ENCODE measurements at regions not wholly inside any gene's neighbourhood (a gene's known extent, or its start where the extent isn't known, plus 50 kb on each side); places are given as distances from the start of the nearest gene placed in this dataset.

DNA sequence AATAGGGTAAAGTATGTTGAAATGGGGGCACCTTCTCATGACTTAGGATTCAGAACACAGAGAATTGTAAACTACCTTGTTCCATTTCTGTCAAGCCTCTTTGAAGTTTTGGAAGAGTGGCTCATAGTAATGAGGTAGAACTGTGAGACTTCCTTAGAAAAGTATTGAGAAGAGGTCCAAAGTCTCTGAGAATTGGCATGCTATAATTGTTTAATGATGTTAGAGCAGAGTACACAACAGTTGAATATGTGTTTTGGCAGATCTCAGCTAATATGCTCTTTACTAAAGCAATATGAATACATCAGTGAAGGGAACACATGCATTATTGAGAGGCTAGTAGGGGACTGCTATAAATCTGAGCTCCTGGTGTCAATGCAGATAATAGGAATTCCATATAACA lies 579.4 kb upstream of the RIOK2 start:
- no peaks in the 10 kb centered on the region for H3K27me3 ChIP-seq (ENCODE audit: control insufficient read depth in 1 of 2, insufficient read depth in 2 of 2, low read length in 2 of 2)
- no peak overlapping the region for H3K4me3 ChIP-seq (ENCODE audit: low read depth in 1 of 2, low read length in 2 of 2)
- H3K4me1 ChIP-seq (ENCODE audit: control insufficient read depth in 1 of 2, insufficient read depth in 2 of 2, low read length in 2 of 2) = peaks cover 0 to 11% of the 10 kb centered on the region in 2 donors
- no peak overlapping the region for H3K9ac ChIP-seq (ENCODE audit: low read depth in 1 of 2, low read length in 2 of 2)
- H3K36me3 ChIP-seq (ENCODE audit: control insufficient read depth in 1 of 2, insufficient read depth in 2 of 2, low read length in 2 of 2) = no peaks in the 10 kb centered on the region
- no peaks in the 10 kb centered on the region for H3K9me3 ChIP-seq (ENCODE audit: control insufficient read depth in 1 of 2, low read length in 2 of 2)
- H3K27ac ChIP-seq (ENCODE audit: low read depth, low read length) = no peak overlapping the region

GRCh38 chr5:97764700-97765099 lies 581.7 kb upstream of the RIOK2 start:
- Histone ChIP-seq H3K36me3 (ENCODE audit: control insufficient read depth in 1 of 2, insufficient read depth in 2 of 2, low read length in 2 of 2) (no peaks in the 10 kb centered on the region), H3K27me3 (ENCODE audit: control insufficient read depth in 1 of 2, insufficient read depth in 2 of 2, low read length in 2 of 2) (no peaks in the 10 kb centered on the region), H3K4me3 (ENCODE audit: low read depth in 1 of 2, low read length in 2 of 2) (no peak overlapping the region), H3K9me3 (ENCODE audit: control insufficient read depth in 1 of 2, low read length in 2 of 2) (no peaks in the 10 kb centered on the region), H3K9ac (ENCODE audit: low read depth in 1 of 2, low read length in 2 of 2) (no peak overlapping the region), H3K4me1 (ENCODE audit: control insufficient read depth in 1 of 2, insufficient read depth in 2 of 2, low read length in 2 of 2) (peaks cover 0 to 11% of the 10 kb centered on the region in 2 donors), H3K27ac (ENCODE audit: low read depth, low read length) (no peak overlapping the region)

- H3K9ac ChIP-seq (ENCODE audit: low read depth in 1 of 2, low read length in 2 of 2) = no peak overlapping the region
- H3K9me3 ChIP-seq (ENCODE audit: control insufficient read depth in 1 of 2, low read length in 2 of 2) = peaks cover 0 to 6% of the 10 kb centered on the region in 2 donors
- no peaks in the 10 kb centered on the region for H3K4me1 ChIP-seq (ENCODE audit: control insufficient read depth in 1 of 2, insufficient read depth in 2 of 2, low read length in 2 of 2)
- H3K4me3 ChIP-seq (ENCODE audit: low read depth in 1 of 2, low read length in 2 of 2) = no peak overlapping the region
- H3K36me3 ChIP-seq (ENCODE audit: control insufficient read depth in 1 of 2, insufficient read depth in 2 of 2, low read length in 2 of 2) = no peaks in the 10 kb centered on the region
- no peaks in the 10 kb centered on the region for H3K27me3 ChIP-seq (ENCODE audit: control insufficient read depth in 1 of 2, insufficient read depth in 2 of 2, low read length in 2 of 2)
- no peak overlapping the region for H3K27ac ChIP-seq (ENCODE audit: low read depth, low read length)
These were observed 595.4 kb upstream of the RIOK2 start for GRCh38 chr5:97778451-97778850.

GRCh38 chr5:97788369-97788768 lies 605.3 kb upstream of the RIOK2 start:
- H3K4me1 ChIP-seq (ENCODE audit: control insufficient read depth in 1 of 2, insufficient read depth in 2 of 2, low read length in 2 of 2) = no peaks in the 10 kb centered on the region
- no peak overlapping the region for H3K9ac ChIP-seq (ENCODE audit: low read depth in 1 of 2, low read length in 2 of 2)
- no peaks in the 10 kb centered on the region for H3K27me3 ChIP-seq (ENCODE audit: control insufficient read depth in 1 of 2, insufficient read depth in 2 of 2, low read length in 2 of 2)
- no peaks in the 10 kb centered on the region for H3K36me3 ChIP-seq (ENCODE audit: control insufficient read depth in 1 of 2, insufficient read depth in 2 of 2, low read length in 2 of 2)
- H3K27ac ChIP-seq (ENCODE audit: low read depth, low read length) = no peak overlapping the region
- no peaks in the 10 kb centered on the region for H3K9me3 ChIP-seq (ENCODE audit: control insufficient read depth in 1 of 2, low read length in 2 of 2)
- H3K4me3 ChIP-seq (ENCODE audit: low read depth in 1 of 2, low read length in 2 of 2) = no peak overlapping the region

GRCh38 chr5:97797994-97798451 lies 615.0 kb upstream of the RIOK2 start:
- H3K4me3 ChIP-seq (ENCODE audit: low read depth in 1 of 2, low read length in 2 of 2) = no peak overlapping the region
- H3K27me3 ChIP-seq (ENCODE audit: control insufficient read depth in 1 of 2, insufficient read depth in 2 of 2, low read length in 2 of 2) = no peaks in the 10 kb centered on the region
- no peak overlapping the region for H3K27ac ChIP-seq (ENCODE audit: low read depth, low read length)
- H3K4me1 ChIP-seq (ENCODE audit: control insufficient read depth in 1 of 2, insufficient read depth in 2 of 2, low read length in 2 of 2) = no peaks in the 10 kb centered on the region
- H3K9ac ChIP-seq (ENCODE audit: low read depth in 1 of 2, low read length in 2 of 2) = no peak overlapping the region
- no peaks in the 10 kb centered on the region for H3K9me3 ChIP-seq (ENCODE audit: control insufficient read depth in 1 of 2, low read length in 2 of 2)
- no peaks in the 10 kb centered on the region for H3K36me3 ChIP-seq (ENCODE audit: control insufficient read depth in 1 of 2, insufficient read depth in 2 of 2, low read length in 2 of 2)

DNA sequence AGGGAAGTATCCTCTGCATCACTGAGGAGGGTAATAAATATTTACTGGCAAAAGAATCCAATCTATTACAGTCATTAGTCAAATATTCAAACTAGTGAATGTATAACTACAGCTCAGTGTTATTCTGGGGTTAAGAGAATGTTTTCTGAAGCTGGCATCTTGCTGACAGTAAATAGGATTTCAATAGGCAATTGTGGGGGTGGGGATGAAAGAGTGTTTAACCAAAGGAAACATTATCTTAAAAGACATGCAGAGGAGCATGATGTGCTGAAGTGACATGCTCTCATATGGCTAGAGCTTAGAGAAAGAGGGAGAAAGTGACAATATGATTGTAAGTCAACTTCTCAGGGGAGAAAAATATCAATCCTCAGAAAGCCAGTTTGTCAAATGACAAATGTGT lies 618.4 kb upstream of the RIOK2 start:
- H3K9ac ChIP-seq (ENCODE audit: low read depth in 1 of 2, low read length in 2 of 2) = no peak overlapping the region
- H3K4me3 ChIP-seq (ENCODE audit: low read depth in 1 of 2, low read length in 2 of 2) = no peak overlapping the region
- no peaks in the 10 kb centered on the region for H3K4me1 ChIP-seq (ENCODE audit: control insufficient read depth in 1 of 2, insufficient read depth in 2 of 2, low read length in 2 of 2)
- no peak overlapping the region for H3K27ac ChIP-seq (ENCODE audit: low read depth, low read length)
- peaks cover 7 to 8% of the 10 kb centered on the region in 2 donors for H3K9me3 ChIP-seq (ENCODE audit: control insufficient read depth in 1 of 2, low read length in 2 of 2)
- H3K27me3 ChIP-seq (ENCODE audit: control insufficient read depth in 1 of 2, insufficient read depth in 2 of 2, low read length in 2 of 2) = no peaks in the 10 kb centered on the region
- no peaks in the 10 kb centered on the region for H3K36me3 ChIP-seq (ENCODE audit: control insufficient read depth in 1 of 2, insufficient read depth in 2 of 2, low read length in 2 of 2)

GRCh38 chr5:97820138-97820537 lies 637.1 kb upstream of the RIOK2 start:
- H3K4me3 ChIP-seq (ENCODE audit: low read depth in 1 of 2, low read length in 2 of 2) = no peak overlapping the region
- no peak overlapping the region for H3K27ac ChIP-seq (ENCODE audit: low read depth, low read length)

GRCh38 chr5:97832645-97833296 lies 649.7 kb upstream of the RIOK2 start:
- Histone ChIP-seq H3K4me3 (ENCODE audit: low read depth in 1 of 2, low read length in 2 of 2) (no peak overlapping the region), H3K27me3 (ENCODE audit: control insufficient read depth in 1 of 2, insufficient read depth in 2 of 2, low read length in 2 of 2) (no peaks in the 10 kb centered on the region), H3K27ac (ENCODE audit: low read depth, low read length) (no peak overlapping the region), H3K36me3 (ENCODE audit: control insufficient read depth in 1 of 2, insufficient read depth in 2 of 2, low read length in 2 of 2) (no peaks in the 10 kb centered on the region), H3K4me1 (ENCODE audit: control insufficient read depth in 1 of 2, insufficient read depth in 2 of 2, low read length in 2 of 2) (peaks cover 7 to 18% of the 10 kb centered on the region in 2 donors), H3K9me3 (ENCODE audit: control insufficient read depth in 1 of 2, low read length in 2 of 2) (no peaks in the 10 kb centered on the region), H3K9ac (ENCODE audit: low read depth in 1 of 2, low read length in 2 of 2) (no peak overlapping the region)

More at GRCh38 chr5:97820138-97820537, 637.1 kb upstream of the RIOK2 start:
- H3K27me3 ChIP-seq (ENCODE audit: control insufficient read depth in 1 of 2, insufficient read depth in 2 of 2, low read length in 2 of 2) = no peaks in the 10 kb centered on the region
- H3K36me3 ChIP-seq (ENCODE audit: control insufficient read depth in 1 of 2, insufficient read depth in 2 of 2, low read length in 2 of 2) = no peaks in the 10 kb centered on the region
- no peaks in the 10 kb centered on the region for H3K9me3 ChIP-seq (ENCODE audit: control insufficient read depth in 1 of 2, low read length in 2 of 2)
- H3K4me1 ChIP-seq (ENCODE audit: control insufficient read depth in 1 of 2, insufficient read depth in 2 of 2, low read length in 2 of 2) = no peaks in the 10 kb centered on the region
- no peak overlapping the region for H3K9ac ChIP-seq (ENCODE audit: low read depth in 1 of 2, low read length in 2 of 2)

DNA sequence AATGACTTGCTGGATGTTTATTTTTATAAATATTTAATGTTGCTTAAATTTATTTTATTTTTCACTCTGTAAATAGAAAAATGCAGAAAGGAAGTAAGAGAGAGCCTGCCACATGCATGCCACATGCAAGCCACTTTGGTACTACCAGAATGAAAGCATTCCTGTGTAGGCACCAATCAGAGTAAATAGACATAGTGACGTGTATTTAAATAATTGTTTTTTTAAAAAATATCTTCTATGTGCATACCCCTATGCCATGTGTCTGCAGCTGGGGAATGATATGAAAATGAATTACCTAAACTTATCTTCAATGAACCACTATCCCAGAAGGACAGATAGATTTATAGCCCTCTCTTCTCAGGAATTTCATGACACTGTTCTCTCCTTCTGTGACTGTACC lies 651.5 kb upstream of the RIOK2 start:
- Histone ChIP-seq H3K36me3 (ENCODE audit: control insufficient read depth in 1 of 2, insufficient read depth in 2 of 2, low read length in 2 of 2) (no peaks in the 10 kb centered on the region), H3K4me3 (ENCODE audit: low read depth in 1 of 2, low read length in 2 of 2) (no peak overlapping the region), H3K27me3 (ENCODE audit: control insufficient read depth in 1 of 2, insufficient read depth in 2 of 2, low read length in 2 of 2) (no peaks in the 10 kb centered on the region), H3K9ac (ENCODE audit: low read depth in 1 of 2, low read length in 2 of 2) (no peak overlapping the region), H3K27ac (ENCODE audit: low read depth, low read length) (no peak overlapping the region), H3K9me3 (ENCODE audit: control insufficient read depth in 1 of 2, low read length in 2 of 2) (no peaks in the 10 kb centered on the region), H3K4me1 (ENCODE audit: control insufficient read depth in 1 of 2, insufficient read depth in 2 of 2, low read length in 2 of 2) (peaks cover 17 to 30% of the 10 kb centered on the region in 2 donors)

DNA sequence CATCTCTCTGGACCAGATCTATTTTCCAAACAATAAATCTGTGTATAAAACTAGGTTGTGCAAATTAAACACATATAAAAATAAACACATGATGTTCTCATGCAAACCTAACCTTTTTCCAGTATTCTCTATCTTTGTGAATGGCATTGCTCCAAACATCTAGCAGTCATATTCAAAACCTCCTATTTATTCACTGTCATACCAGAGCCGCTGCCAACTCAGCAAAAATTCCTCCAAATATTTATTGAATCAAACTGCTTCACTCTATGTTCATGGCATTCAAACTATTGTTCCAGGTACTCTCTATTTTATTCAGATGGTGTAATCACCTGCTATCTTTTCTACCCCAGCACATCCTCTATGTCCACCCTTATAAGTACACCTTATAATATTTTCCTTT lies 652.1 kb upstream of the RIOK2 start:
- H3K27me3 ChIP-seq (ENCODE audit: control insufficient read depth in 1 of 2, insufficient read depth in 2 of 2, low read length in 2 of 2) = no peaks in the 10 kb centered on the region
- H3K4me1 ChIP-seq (ENCODE audit: control insufficient read depth in 1 of 2, insufficient read depth in 2 of 2, low read length in 2 of 2) = peaks cover 17 to 35% of the 10 kb centered on the region in 2 donors
- no peaks in the 10 kb centered on the region for H3K9me3 ChIP-seq (ENCODE audit: control insufficient read depth in 1 of 2, low read length in 2 of 2)
- no peak overlapping the region for H3K27ac ChIP-seq (ENCODE audit: low read depth, low read length)
- no peaks in the 10 kb centered on the region for H3K36me3 ChIP-seq (ENCODE audit: control insufficient read depth in 1 of 2, insufficient read depth in 2 of 2, low read length in 2 of 2)
- H3K4me3 ChIP-seq (ENCODE audit: low read depth in 1 of 2, low read length in 2 of 2) = no peak overlapping the region
- no peak overlapping the region for H3K9ac ChIP-seq (ENCODE audit: low read depth in 1 of 2, low read length in 2 of 2)

Measured in duodenal mucosa (tissue), 2 donors.